Panc1 (cell line): ENCODE measurements at regions not wholly inside any gene's neighbourhood (a gene's known extent, or its start where the extent isn't known, plus 50 kb on each side); places are given as distances from the start of the nearest gene placed in this dataset.

Experiments used
- ATAC-seq: fragments of 200-7000 bp; cut with Tn5 transposase; 2 replicates; pipeline ENCODE4 v1.9.1; 2020; ENCODE audit warnings: mild to moderate bottlenecking, moderate library complexity
- BruUV-seq: library from RNA; stranded (reverse); fragments of 400-500 nt; replicated peaks from 2 replicates; lab custom pipeline; 2021; lab: Mats Ljungman, UMichigan
- CTCF ChIA-PET: fragments of 300-600 bp; sonication (Branson Sonifier 250); formaldehyde crosslinking; loops from one replicate; lab custom pipeline; 2022; ENCODE audit warnings: antibody characterized with exemption; lab: Charles Lee
- POLR2A ChIA-PET: fragments of 300-600 bp; sonication (Branson Sonifier 250); formaldehyde crosslinking; loops from one replicate; lab custom pipeline; 2022; ENCODE audit warnings: antibody characterized with exemption; lab: Charles Lee
- DNase-seq: peaks from one replicate; pipeline ENCODE4 v3.0.0-alpha.2; 2010; ENCODE audit warnings: low read depth, low spot score
- H3K27ac ChIP-seq: 2 replicates; pipeline ENCODE4 v1.5.1; 2011; ENCODE audit warnings: mild to moderate bottlenecking, low read length, inconsistent platforms
- H3K27me3 ChIP-seq: fragments of 200-500 bp; sonication (Bioruptor generic); 2 replicates; pipeline ENCODE4 v1.6.0; 2014; ENCODE audit warnings: low read length, inconsistent platforms; ENCODE audit not compliant: control insufficient read depth, insufficient read depth
- H3K36me3 ChIP-seq: fragments of 200-500 bp; sonication (Bioruptor generic); 2 replicates; pipeline ENCODE4 v1.5.1; 2014; ENCODE audit warnings: inconsistent platforms, mild to moderate bottlenecking, low read length, moderate library complexity; ENCODE audit not compliant: control insufficient read depth, insufficient read depth
- H3K4me1 ChIP-seq: 2 replicates; pipeline ENCODE4 v1.5.1; 2011; ENCODE audit warnings: inconsistent platforms, mild to moderate bottlenecking, low read length, moderate library complexity; ENCODE audit not compliant: control insufficient read depth, insufficient read depth
- H3K4me3 ChIP-seq, 2 experiments: 2 replicates each; pipeline ENCODE4 v1.5.1; 2011 to 2012; ENCODE audit warnings: low read depth in 2 of 2, low read length in 2 of 2, mild to moderate bottlenecking in 2 of 2, inconsistent platforms in 1 of 2, moderate library complexity in 1 of 2
- H3K9me3 ChIP-seq: fragments of 200-500 bp; sonication (Bioruptor generic); 2 replicates; pipeline ENCODE4 v1.5.1; 2014; ENCODE audit warnings: low read depth, mild to moderate bottlenecking, inconsistent platforms, low read length, moderate library complexity; ENCODE audit not compliant: control insufficient read depth, insufficient read depth
- POLR2AphosphoS5 ChIP-seq: IDR thresholded peaks from 2 replicates; pipeline ENCODE4 v1.6.1; 2012; ENCODE audit warnings: mild to moderate bottlenecking, low read depth, low read length, moderate library complexity
- SIN3A ChIP-seq: IDR thresholded peaks from 2 replicates; pipeline ENCODE4 v1.6.1; 2012; ENCODE audit warnings: low read depth, mild to moderate bottlenecking, low read length, moderate library complexity, borderline replicate concordance; ENCODE audit not compliant: insufficient read depth
- TCF7L2 ChIP-seq: IDR thresholded peaks from 2 replicates; pipeline ENCODE4 v1.6.1; 2011; ENCODE audit warnings: mild to moderate bottlenecking, low read depth, low read length, inconsistent platforms
- in situ Hi-C: cut with HindIII; loops from 2 replicates; pipeline ENCODE4 v1.10.0; 2016; ENCODE audit warnings: low sequenced_read_pairs, low pct_unique_long_range_greater_than_20kb
- intact Hi-C: fragments of 100-400 bp; cut with micrococcal nuclease; formaldehyde crosslinking; loops from one replicate; pipeline ENCODE4 v1.10.0; 2022; ENCODE audit not compliant: unreplicated experiment
- TF ChIP-seq, protein P1 (sequence below), 2 experiments: IDR thresholded peaks; 2 replicates each; pipeline ENCODE4 v1.6.1; 2011 to 2012; ENCODE audit warnings: low read depth in 2 of 2, control low read depth in 1 of 2, low read length in 1 of 2, mild to moderate bottlenecking in 1 of 2, moderate library complexity in 1 of 2; ENCODE audit not compliant: insufficient read depth in 1 of 2
- TF ChIP-seq, protein P2 (sequence below): fragments of 450-650 bp; IDR thresholded peaks from 2 replicates; pipeline ENCODE4 v1.5.1; 2017; ENCODE audit warnings: mild to moderate bottlenecking

DNA sequence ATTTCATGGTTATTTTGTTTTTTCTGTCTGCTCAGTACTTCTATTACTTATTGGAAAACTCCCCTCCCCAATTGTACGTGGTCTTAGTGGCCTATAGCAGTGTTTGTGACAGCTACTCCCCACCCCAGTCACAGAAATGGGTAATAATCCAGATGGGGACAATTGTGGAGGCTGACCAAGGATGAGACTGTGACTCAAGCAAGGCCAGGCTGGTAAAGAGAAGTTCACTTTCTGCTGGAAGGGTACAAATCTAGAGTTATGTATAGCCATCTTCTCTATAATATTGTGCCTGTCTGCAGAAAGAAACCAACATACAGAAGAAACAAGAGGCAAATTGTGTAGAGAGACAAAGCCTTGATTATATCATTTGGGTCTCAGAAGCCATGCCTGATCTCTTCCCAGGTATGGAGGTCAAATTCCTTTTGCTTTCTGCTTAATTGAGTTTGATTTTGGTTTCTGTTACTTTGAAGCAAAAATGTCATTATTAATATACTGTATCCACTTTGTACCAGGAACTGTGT is 270.4 kb downstream of the HLX start:
- DNase-seq (no peak), ATAC-seq (no peak)
- in situ Hi-C loops (no loop called here), intact Hi-C loops (no loop called here)
- TF ChIP-seq, protein P1, sequence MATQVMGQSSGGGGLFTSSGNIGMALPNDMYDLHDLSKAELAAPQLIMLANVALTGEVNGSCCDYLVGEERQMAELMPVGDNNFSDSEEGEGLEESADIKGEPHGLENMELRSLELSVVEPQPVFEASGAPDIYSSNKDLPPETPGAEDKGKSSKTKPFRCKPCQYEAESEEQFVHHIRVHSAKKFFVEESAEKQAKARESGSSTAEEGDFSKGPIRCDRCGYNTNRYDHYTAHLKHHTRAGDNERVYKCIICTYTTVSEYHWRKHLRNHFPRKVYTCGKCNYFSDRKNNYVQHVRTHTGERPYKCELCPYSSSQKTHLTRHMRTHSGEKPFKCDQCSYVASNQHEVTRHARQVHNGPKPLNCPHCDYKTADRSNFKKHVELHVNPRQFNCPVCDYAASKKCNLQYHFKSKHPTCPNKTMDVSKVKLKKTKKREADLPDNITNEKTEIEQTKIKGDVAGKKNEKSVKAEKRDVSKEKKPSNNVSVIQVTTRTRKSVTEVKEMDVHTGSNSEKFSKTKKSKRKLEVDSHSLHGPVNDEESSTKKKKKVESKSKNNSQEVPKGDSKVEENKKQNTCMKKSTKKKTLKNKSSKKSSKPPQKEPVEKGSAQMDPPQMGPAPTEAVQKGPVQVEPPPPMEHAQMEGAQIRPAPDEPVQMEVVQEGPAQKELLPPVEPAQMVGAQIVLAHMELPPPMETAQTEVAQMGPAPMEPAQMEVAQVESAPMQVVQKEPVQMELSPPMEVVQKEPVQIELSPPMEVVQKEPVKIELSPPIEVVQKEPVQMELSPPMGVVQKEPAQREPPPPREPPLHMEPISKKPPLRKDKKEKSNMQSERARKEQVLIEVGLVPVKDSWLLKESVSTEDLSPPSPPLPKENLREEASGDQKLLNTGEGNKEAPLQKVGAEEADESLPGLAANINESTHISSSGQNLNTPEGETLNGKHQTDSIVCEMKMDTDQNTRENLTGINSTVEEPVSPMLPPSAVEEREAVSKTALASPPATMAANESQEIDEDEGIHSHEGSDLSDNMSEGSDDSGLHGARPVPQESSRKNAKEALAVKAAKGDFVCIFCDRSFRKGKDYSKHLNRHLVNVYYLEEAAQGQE (IDR thresholded peaks at IDR 0.05; ENCODE audit: insufficient read depth in 1 of 2, low read depth in 2 of 2, low read length in 1 of 2): no peak
- TF ChIP-seq, protein P2, sequence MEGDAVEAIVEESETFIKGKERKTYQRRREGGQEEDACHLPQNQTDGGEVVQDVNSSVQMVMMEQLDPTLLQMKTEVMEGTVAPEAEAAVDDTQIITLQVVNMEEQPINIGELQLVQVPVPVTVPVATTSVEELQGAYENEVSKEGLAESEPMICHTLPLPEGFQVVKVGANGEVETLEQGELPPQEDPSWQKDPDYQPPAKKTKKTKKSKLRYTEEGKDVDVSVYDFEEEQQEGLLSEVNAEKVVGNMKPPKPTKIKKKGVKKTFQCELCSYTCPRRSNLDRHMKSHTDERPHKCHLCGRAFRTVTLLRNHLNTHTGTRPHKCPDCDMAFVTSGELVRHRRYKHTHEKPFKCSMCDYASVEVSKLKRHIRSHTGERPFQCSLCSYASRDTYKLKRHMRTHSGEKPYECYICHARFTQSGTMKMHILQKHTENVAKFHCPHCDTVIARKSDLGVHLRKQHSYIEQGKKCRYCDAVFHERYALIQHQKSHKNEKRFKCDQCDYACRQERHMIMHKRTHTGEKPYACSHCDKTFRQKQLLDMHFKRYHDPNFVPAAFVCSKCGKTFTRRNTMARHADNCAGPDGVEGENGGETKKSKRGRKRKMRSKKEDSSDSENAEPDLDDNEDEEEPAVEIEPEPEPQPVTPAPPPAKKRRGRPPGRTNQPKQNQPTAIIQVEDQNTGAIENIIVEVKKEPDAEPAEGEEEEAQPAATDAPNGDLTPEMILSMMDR: no peak
- no peak for TF ChIP-seq POLR2AphosphoS5
- no peak for TF ChIP-seq SIN3A
- TF ChIP-seq TCF7L2: no peak
- Histone ChIP-seq H3K36me3 (no peaks in the 10 kb centered on the region), H3K4me1 (no peaks in the 10 kb centered on the region), H3K27me3 (no peaks in the 10 kb centered on the region), H3K27ac (no peak overlapping the region), H3K9me3 (no peaks in the 10 kb centered on the region), H3K4me3 (no peak overlapping the region)
- ChIA-PET POLR2A (no interaction called here), CTCF (no interaction called here)
- no TSS peak for BruUV-seq

DNA sequence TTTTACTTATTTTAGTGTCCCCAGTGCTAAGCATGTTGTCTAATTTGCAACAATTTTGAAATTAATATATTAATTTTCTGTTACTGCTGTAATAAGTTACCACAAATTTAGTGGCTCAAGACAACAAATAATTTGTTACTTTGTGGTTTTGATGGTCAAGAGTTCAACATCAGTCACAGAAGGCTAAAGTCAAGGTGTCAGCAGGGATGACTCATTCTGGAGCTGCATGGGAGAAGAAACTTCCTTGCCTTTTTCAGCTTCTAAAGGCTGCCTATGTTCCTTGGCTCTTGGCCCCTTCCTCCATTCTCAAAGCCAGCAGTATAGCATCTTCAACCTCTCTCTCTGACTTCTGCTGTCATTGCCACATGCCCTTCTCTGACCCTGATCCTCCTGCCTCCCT is 271.8 kb downstream of the HLX start:
- ChIA-PET POLR2A (no interaction called here), CTCF (no interaction called here)
- BruUV-seq: no TSS peak

More for the DNA sequence above, 271.8 kb downstream of the HLX start:
- H3K27ac ChIP-seq: no peak overlapping the region
- in situ Hi-C loops (no loop called here), intact Hi-C loops (no loop called here)
- TF ChIP-seq SIN3A: no peak
- TF ChIP-seq TCF7L2: no peak
- TF ChIP-seq, protein P1 (IDR thresholded peaks at IDR 0.05; ENCODE audit: insufficient read depth in 1 of 2, low read depth in 2 of 2, low read length in 1 of 2): no peak
- TF ChIP-seq, protein P2: no peak
- no peak for TF ChIP-seq POLR2AphosphoS5
- H3K27me3 ChIP-seq: no peaks in the 10 kb centered on the region
- DNase-seq (no peak), ATAC-seq (no peak)
- no peaks in the 10 kb centered on the region for H3K4me1 ChIP-seq
- H3K36me3 ChIP-seq: no peaks in the 10 kb centered on the region
- H3K4me3 ChIP-seq: no peak overlapping the region
- H3K9me3 ChIP-seq: no peaks in the 10 kb centered on the region; the same call in 1 of the 2 replicates
